ENCODE measurements at regions not wholly inside any gene's neighbourhood (a gene's known extent, or its start where the extent isn't known, plus 50 kb on each side); places are given as distances from the start of the nearest gene placed in this dataset.
A peak's percentile ranks its signal among the peaks of the same experiment; 100 is the strongest.

DNA sequence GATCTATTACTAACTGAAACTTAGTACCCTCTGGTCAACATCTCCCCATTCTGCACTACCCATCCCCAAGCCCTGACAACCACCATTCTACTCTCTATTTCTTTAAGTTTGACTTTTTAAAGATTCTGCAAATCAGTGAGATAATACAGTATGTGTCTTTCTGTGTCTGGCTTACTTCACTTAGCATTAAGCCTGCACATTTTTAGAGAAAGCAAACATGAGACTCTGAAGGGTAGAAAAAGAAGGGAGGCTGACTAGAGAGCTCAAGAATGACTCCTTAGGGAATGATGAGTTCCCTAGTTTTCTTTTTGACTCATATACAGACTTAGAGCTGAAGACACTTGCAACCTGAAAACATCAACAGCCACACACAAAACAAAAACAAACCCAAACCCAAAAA, 311.3 kb downstream of the SQOR start:
- Histone ChIP-seq H3K4me3 (ENCODE audit: low read depth, low read length) (no peak overlapping the region), H3K27me3 (ENCODE audit: control insufficient read depth, insufficient read depth, low read length) (no peaks in the 10 kb centered on the region), H3K36me3 (ENCODE audit: control insufficient read depth, insufficient read depth, low read length) (no peaks in the 10 kb centered on the region), H3K9me3 (ENCODE audit: control insufficient read depth, insufficient read depth, low read length) (no peaks in the 10 kb centered on the region), H3K27ac (ENCODE audit: low read depth, low read length) (no peak overlapping the region), H3K4me1 (ENCODE audit: control insufficient read depth, insufficient read depth, low read length) (peaks cover 30% of the 10 kb centered on the region), H3K9ac (ENCODE audit: low read depth, low read length) (no peak overlapping the region)

DNA sequence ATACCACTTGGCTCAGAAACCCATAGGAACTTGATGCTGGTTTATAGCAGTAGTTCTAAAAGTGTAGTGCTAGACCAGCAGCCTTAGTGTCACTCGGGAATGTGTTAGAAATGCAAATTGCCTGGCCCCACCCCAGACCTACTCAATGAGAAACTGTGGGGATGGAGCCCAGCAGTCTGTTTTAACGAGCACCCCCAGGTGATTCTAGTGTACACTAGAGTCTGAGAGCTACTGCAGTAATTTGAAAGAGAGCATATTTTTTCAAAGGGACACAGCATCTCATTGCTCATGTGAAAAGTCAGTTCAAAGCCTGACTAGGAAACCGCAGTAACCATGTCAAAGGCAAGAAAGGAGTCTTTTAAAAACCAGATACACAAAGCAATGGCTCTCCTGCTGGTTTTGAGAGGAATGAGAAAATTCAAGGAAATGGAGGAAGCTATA, 313.4 kb downstream of the SQOR start:
- Histone ChIP-seq H3K9me3 (ENCODE audit: control insufficient read depth, insufficient read depth, low read length) (no peaks in the 10 kb centered on the region), H3K4me1 (ENCODE audit: control insufficient read depth, insufficient read depth, low read length) (peaks cover 40% of the 10 kb centered on the region), H3K27me3 (ENCODE audit: control insufficient read depth, insufficient read depth, low read length) (no peaks in the 10 kb centered on the region), H3K27ac (ENCODE audit: low read depth, low read length) (peak overlapping the region; percentile 84), H3K36me3 (ENCODE audit: control insufficient read depth, insufficient read depth, low read length) (no peaks in the 10 kb centered on the region), H3K4me3 (ENCODE audit: low read depth, low read length) (peak overlapping the region; percentile 25; the same call in 1 of the 2 replicates), H3K9ac (ENCODE audit: low read depth, low read length) (no peak overlapping the region)

DNA sequence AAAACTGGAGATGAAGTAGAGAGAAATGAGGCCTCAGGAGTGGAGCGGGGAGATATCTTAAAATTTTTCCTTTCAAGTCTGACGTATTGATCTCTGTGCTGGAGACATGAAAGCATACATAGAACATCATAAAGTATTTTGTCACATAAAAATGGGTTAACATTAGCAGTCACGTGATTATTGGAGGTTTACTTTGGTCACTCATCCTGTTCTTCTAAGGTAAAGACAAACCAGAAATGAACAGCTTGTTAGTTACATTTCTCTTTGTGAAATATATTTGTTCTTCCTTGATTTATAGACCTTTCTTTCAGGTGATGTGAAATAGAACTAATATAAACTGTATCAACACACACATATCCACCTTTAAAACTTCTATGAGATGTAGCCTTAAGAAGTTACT, 324.1 kb downstream of the SQOR start:
- Histone ChIP-seq H3K9me3 (ENCODE audit: control insufficient read depth, insufficient read depth, low read length) (no peaks in the 10 kb centered on the region), H3K27ac (ENCODE audit: low read depth, low read length) (no peak overlapping the region), H3K9ac (ENCODE audit: low read depth, low read length) (no peak overlapping the region), H3K27me3 (ENCODE audit: control insufficient read depth, insufficient read depth, low read length) (no peaks in the 10 kb centered on the region), H3K4me3 (ENCODE audit: low read depth, low read length) (no peak overlapping the region), H3K4me1 (ENCODE audit: control insufficient read depth, insufficient read depth, low read length) (no peaks in the 10 kb centered on the region), H3K36me3 (ENCODE audit: control insufficient read depth, insufficient read depth, low read length) (no peaks in the 10 kb centered on the region)

DNA sequence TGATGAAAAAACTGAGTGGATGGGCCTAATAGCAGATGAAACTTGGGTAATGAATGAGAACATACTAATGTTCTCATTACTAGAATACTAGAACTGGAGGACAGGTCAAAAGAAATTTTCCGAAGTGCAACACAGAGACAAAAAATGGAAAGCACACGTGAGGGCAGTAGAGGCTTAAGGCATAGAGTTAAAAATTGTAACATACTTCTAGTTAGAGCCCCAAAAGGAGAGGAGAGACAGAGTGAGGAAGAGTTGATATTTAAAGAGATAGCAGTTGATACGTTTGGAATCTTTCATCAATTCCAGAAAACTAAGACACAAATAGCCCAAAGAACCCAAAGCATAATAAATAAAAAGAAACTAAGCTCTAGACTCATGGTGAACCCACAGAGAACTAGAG, 327.9 kb downstream of the SQOR start:
- Histone ChIP-seq H3K36me3 (ENCODE audit: control insufficient read depth, insufficient read depth, low read length) (no peaks in the 10 kb centered on the region), H3K9me3 (ENCODE audit: control insufficient read depth, insufficient read depth, low read length) (no peaks in the 10 kb centered on the region), H3K4me3 (ENCODE audit: low read depth, low read length) (no peak overlapping the region), H3K27ac (ENCODE audit: low read depth, low read length) (no peak overlapping the region), H3K4me1 (ENCODE audit: control insufficient read depth, insufficient read depth, low read length) (no peaks in the 10 kb centered on the region), H3K27me3 (ENCODE audit: control insufficient read depth, insufficient read depth, low read length) (no peaks in the 10 kb centered on the region), H3K9ac (ENCODE audit: low read depth, low read length) (no peak overlapping the region)

DNA sequence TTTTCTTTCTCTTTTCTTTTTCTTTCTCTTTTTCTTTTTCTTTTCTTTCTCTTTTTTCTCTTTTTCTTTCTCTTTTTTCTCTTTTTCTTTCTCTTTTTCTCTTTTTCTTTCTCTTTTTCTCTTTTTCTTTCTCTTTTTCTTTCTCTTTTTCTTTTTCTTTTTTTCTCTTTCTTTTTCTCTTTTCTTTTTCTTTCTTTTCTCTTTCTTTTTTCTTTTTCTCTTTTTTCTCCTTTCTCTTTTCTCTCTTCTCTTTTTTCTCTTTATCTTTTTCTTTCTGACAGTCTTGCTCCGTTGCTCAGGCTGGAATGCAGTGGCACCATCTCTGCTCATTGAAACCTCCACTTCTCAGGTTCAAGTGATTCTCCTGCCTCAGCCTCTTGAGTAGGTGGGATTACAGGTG, 335.7 kb downstream of the SQOR start:
- H3K4me1 ChIP-seq (ENCODE audit: control insufficient read depth, insufficient read depth, low read length), result no peaks in the 10 kb centered on the region
- no peak overlapping the region for H3K4me3 ChIP-seq (ENCODE audit: low read depth, low read length)
- H3K27me3 ChIP-seq (ENCODE audit: control insufficient read depth, insufficient read depth, low read length), result no peaks in the 10 kb centered on the region
- H3K9me3 ChIP-seq (ENCODE audit: control insufficient read depth, insufficient read depth, low read length), result no peaks in the 10 kb centered on the region
- no peak overlapping the region for H3K27ac ChIP-seq (ENCODE audit: low read depth, low read length)
- H3K36me3 ChIP-seq (ENCODE audit: control insufficient read depth, insufficient read depth, low read length), result no peaks in the 10 kb centered on the region
- no peak overlapping the region for H3K9ac ChIP-seq (ENCODE audit: low read depth, low read length)

DNA sequence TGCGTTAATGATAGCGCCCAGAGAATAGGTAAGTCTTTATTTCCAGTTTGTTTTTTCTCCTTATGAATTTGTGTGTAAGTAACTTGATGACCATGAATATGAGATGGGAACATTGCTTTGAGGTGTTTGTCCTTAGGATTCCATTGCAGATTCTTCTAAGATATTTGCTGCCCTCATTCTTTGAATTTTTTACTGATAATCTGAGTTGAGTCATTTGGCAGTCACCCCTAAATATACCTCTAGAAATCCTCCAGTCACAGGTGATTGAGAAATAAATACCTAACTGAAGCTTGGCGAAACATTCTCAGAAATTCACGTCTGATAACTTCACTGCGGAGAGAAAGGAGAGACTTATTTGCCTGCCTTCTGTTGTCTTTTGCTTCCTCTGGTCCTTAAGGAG, 345.5 kb downstream of the SQOR start:
- no peaks in the 10 kb centered on the region for H3K9me3 ChIP-seq (ENCODE audit: control insufficient read depth, insufficient read depth, low read length)
- H3K36me3 ChIP-seq (ENCODE audit: control insufficient read depth, insufficient read depth, low read length), result no peaks in the 10 kb centered on the region
- no peaks in the 10 kb centered on the region for H3K27me3 ChIP-seq (ENCODE audit: control insufficient read depth, insufficient read depth, low read length)
- H3K4me1 ChIP-seq (ENCODE audit: control insufficient read depth, insufficient read depth, low read length), result no peaks in the 10 kb centered on the region
- H3K9ac ChIP-seq (ENCODE audit: low read depth, low read length), result no peak overlapping the region
- H3K4me3 ChIP-seq (ENCODE audit: low read depth, low read length), result no peak overlapping the region
- no peak overlapping the region for H3K27ac ChIP-seq (ENCODE audit: low read depth, low read length)

DNA sequence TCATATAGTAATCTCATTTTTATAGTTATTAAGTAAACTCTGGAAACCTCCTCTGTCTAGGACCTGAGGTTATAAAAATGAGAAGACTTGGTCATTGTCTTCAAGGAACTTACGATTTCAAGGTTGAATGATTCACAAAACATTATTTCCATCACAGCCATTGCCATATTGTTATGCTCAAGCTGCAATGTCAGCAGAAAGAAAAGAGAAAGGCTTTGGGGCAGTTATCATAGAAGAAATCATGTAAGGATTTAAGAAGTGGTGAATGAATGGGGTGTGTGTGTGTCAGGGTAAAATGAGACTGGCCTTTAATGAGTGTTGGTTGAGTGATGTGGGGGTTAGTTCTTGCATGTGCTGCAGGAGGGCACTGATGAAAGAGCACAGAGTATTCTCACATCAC, 346.8 kb downstream of the SQOR start:
- H3K4me1 ChIP-seq (ENCODE audit: control insufficient read depth, insufficient read depth, low read length), result no peaks in the 10 kb centered on the region
- H3K9ac ChIP-seq (ENCODE audit: low read depth, low read length), result no peak overlapping the region
- H3K27me3 ChIP-seq (ENCODE audit: control insufficient read depth, insufficient read depth, low read length), result no peaks in the 10 kb centered on the region
- H3K9me3 ChIP-seq (ENCODE audit: control insufficient read depth, insufficient read depth, low read length), result 0 out of 2 replicates have a peak, but pooled peaks cover under 1% of the 10 kb centered on the region
- H3K4me3 ChIP-seq (ENCODE audit: low read depth, low read length), result no peak overlapping the region
- H3K27ac ChIP-seq (ENCODE audit: low read depth, low read length), result no peak overlapping the region
- H3K36me3 ChIP-seq (ENCODE audit: control insufficient read depth, insufficient read depth, low read length), result no peaks in the 10 kb centered on the region

DNA sequence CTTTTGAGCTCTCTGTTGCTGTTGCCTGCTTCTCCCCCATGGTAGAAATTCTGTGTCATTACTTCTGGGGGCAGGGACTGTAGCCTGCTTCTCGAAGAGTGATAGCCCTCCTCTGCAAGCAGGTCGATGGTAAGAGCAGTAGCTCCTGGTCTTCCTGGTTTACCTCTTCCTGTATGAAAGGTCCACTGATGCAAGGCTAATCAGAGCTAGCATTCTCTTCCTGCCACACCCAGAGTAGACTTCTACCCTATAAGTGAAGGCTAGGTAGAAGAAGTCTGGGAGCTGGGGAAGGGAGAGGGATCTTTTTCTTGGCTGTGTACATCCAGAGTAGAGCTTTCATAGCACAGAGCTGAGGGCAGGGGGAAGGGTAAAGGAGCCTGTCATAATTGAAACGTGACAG, 357.0 kb downstream of the SQOR start:
- Histone ChIP-seq H3K4me3 (ENCODE audit: low read depth, low read length) (no peak overlapping the region), H3K27me3 (ENCODE audit: control insufficient read depth, insufficient read depth, low read length) (no peaks in the 10 kb centered on the region), H3K9ac (ENCODE audit: low read depth, low read length) (no peak overlapping the region), H3K4me1 (ENCODE audit: control insufficient read depth, insufficient read depth, low read length) (no peaks in the 10 kb centered on the region), H3K9me3 (ENCODE audit: control insufficient read depth, insufficient read depth, low read length) (peaks cover 2% of the 10 kb centered on the region; the same call in 1 of the 2 replicates), H3K36me3 (ENCODE audit: control insufficient read depth, insufficient read depth, low read length) (no peaks in the 10 kb centered on the region), H3K27ac (ENCODE audit: low read depth, low read length) (no peak overlapping the region)

DNA sequence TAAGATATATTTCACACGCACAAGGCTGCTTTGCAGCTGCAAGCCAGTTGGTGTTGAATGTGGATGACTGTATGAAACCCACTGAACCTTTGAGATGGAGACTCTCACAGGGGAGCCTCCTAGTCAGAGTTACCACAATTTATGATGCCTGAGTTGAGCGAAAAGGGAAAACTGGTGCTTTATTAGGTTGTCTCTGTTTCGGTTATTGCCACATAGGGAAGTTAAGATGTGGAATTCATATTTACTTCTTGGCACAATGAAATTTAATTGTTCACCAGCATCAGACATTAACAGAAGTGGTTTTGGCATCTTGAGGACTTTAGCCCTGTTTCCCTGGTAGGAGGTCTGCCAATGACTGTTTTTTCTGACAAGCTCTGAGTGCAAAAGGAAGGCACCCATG, 358.2 kb downstream of the SQOR start:
- H3K27ac ChIP-seq (ENCODE audit: low read depth, low read length), result no peak overlapping the region
- H3K4me1 ChIP-seq (ENCODE audit: control insufficient read depth, insufficient read depth, low read length), result no peaks in the 10 kb centered on the region
- H3K9ac ChIP-seq (ENCODE audit: low read depth, low read length), result no peak overlapping the region
- no peaks in the 10 kb centered on the region for H3K36me3 ChIP-seq (ENCODE audit: control insufficient read depth, insufficient read depth, low read length)
- no peaks in the 10 kb centered on the region for H3K27me3 ChIP-seq (ENCODE audit: control insufficient read depth, insufficient read depth, low read length)
- H3K9me3 ChIP-seq (ENCODE audit: control insufficient read depth, insufficient read depth, low read length), result no peaks in the 10 kb centered on the region
- no peak overlapping the region for H3K4me3 ChIP-seq (ENCODE audit: low read depth, low read length)

DNA sequence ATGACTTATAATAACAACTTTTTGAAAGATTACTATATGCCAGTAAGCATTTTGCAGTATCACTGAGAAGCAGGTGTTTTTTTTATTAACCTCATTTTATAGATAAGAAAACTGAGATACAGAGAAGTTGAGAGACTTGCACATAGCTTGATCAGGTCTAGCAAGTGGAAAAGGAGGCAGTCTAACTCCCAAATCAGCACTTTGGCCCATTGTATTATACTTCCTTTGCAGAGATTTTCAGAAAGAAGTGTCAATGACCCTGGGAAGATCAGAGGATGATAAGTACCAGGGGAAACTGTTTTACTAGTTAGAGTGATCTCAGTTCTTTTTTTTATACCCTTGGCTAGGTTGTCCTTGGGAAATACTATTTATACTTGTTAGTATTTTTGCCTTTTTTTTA, 358.7 kb downstream of the SQOR start:
- H3K9ac ChIP-seq (ENCODE audit: low read depth, low read length), result no peak overlapping the region
- no peaks in the 10 kb centered on the region for H3K9me3 ChIP-seq (ENCODE audit: control insufficient read depth, insufficient read depth, low read length)
- H3K36me3 ChIP-seq (ENCODE audit: control insufficient read depth, insufficient read depth, low read length), result no peaks in the 10 kb centered on the region
- H3K27me3 ChIP-seq (ENCODE audit: control insufficient read depth, insufficient read depth, low read length), result no peaks in the 10 kb centered on the region
- no peaks in the 10 kb centered on the region for H3K4me1 ChIP-seq (ENCODE audit: control insufficient read depth, insufficient read depth, low read length)
- no peak overlapping the region for H3K4me3 ChIP-seq (ENCODE audit: low read depth, low read length)
- no peak overlapping the region for H3K27ac ChIP-seq (ENCODE audit: low read depth, low read length)

DNA sequence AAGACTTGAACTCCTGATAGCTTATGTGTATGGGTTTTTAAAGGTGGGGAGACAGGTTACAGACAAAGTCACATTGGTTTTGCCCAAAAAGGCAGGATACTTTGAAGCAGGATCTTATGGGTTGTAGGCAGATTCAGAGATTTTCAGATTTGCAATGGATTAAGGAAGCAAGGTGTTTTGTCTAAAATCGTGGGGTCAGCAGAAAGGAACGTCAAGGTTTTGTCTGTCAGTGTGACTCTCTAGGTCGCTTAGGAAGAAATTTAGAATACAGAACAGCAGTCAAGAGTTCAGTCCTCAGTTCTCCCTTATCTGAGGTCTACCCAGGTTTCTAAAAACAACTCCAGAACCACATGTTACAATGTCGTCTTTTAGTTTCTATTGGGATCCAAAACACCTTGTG, 361.0 kb downstream of the SQOR start:
- no peaks in the 10 kb centered on the region for H3K36me3 ChIP-seq (ENCODE audit: control insufficient read depth, insufficient read depth, low read length)

DNA sequence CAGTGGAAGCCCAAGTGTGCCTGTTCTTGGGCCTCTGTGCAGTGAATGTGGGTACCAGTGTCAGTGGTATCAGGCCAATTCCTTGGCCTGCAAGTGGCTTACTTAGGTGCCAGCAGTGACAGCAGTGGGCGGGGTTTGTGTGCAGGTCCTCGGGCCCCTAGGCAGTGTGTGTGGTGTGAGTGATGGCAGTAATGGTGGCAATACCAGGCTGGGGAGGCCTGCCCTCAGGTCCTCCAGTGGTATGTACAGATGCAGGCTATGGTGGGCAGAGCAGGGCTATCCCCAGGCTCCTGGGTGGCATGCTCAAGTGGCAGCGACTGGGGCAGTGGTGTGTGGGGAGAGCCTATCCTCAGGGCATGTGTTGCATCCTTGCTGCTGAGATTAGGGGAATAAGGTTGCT, 379.7 kb downstream of the SQOR start:
- H3K9me3 ChIP-seq (ENCODE audit: control insufficient read depth, insufficient read depth, low read length), result peaks cover 36% of the 10 kb centered on the region
- H3K27me3 ChIP-seq (ENCODE audit: control insufficient read depth, insufficient read depth, low read length), result no peaks in the 10 kb centered on the region
- H3K27ac ChIP-seq (ENCODE audit: low read depth, low read length), result no peak overlapping the region
- no peak overlapping the region for H3K4me3 ChIP-seq (ENCODE audit: low read depth, low read length)
- H3K36me3 ChIP-seq (ENCODE audit: control insufficient read depth, insufficient read depth, low read length), result no peaks in the 10 kb centered on the region
- no peaks in the 10 kb centered on the region for H3K4me1 ChIP-seq (ENCODE audit: control insufficient read depth, insufficient read depth, low read length)
- no peak overlapping the region for H3K9ac ChIP-seq (ENCODE audit: low read depth, low read length)

More for the DNA sequence above, 361.0 kb downstream of the SQOR start:
- H3K27ac ChIP-seq (ENCODE audit: low read depth, low read length), result no peak overlapping the region
- H3K27me3 ChIP-seq (ENCODE audit: control insufficient read depth, insufficient read depth, low read length), result no peaks in the 10 kb centered on the region
- no peaks in the 10 kb centered on the region for H3K9me3 ChIP-seq (ENCODE audit: control insufficient read depth, insufficient read depth, low read length)
- no peak overlapping the region for H3K9ac ChIP-seq (ENCODE audit: low read depth, low read length)
- no peak overlapping the region for H3K4me3 ChIP-seq (ENCODE audit: low read depth, low read length)
- no peaks in the 10 kb centered on the region for H3K4me1 ChIP-seq (ENCODE audit: control insufficient read depth, insufficient read depth, low read length)
